Endothelial cell of umbilical vein (primary cell): ENCODE measurements at regions not wholly inside any gene's neighbourhood (a gene's known extent, or its start where the extent isn't known, plus 50 kb on each side); places are given as distances from the start of the nearest gene placed in this dataset.

Experiments used
- BruUV-seq: library from RNA; stranded (reverse); fragments of 400-500 nt; replicated peaks from 2 replicates; lab custom pipeline; 2021; lab: Mats Ljungman, UMichigan
- CTCF ChIA-PET: fragments of 300-600, 350-600 bp; sonication (Branson Sonifier 250); formaldehyde crosslinking; loops from one replicate; lab custom pipeline; 2021; ENCODE audit warnings: antibody characterized with exemption, inconsistent platforms; lab: Charles Lee
- POLR2A ChIA-PET: fragments of 300-600, 350-600 bp; sonication (Branson Sonifier 250); formaldehyde crosslinking; loops from one replicate; lab custom pipeline; 2021; ENCODE audit warnings: antibody characterized with exemption, inconsistent platforms; lab: Charles Lee
- DNase-seq: peaks from one replicate; pipeline ENCODE4 v3.0.0-alpha.2; 2011; ENCODE audit warnings: low read depth, low spot score
- FAIRE-seq: peaks from 2 replicates; lab custom pipeline; 2011; peaks lifted over from hg19 to GRCh38; lab: Jason Lieb, UNC
- H2AFZ ChIP-seq: 2 replicates; pipeline ENCODE4 v1.6.0; 2012; ENCODE audit warnings: low read depth, low read length, control low read depth, inconsistent platforms
- H3K27ac ChIP-seq: 2 replicates; pipeline ENCODE4 v1.5.1; 2011; ENCODE audit warnings: low read depth, mild to moderate bottlenecking, control low read depth, low read length, moderate library complexity; ENCODE audit not compliant: insufficient read depth
- H3K27me3 ChIP-seq, 2 experiments: 2 replicates each; pipeline versions ENCODE4 v1.6.0 to v1.6.1; 2011; ENCODE audit warnings: low read length in 2 of 2, mixed read lengths in 1 of 2; ENCODE audit not compliant: control insufficient read depth in 2 of 2, insufficient read depth in 2 of 2
- H3K36me3 ChIP-seq, 2 experiments: 2 replicates in 1 of 2; 3 replicates in 1 of 2; pipeline ENCODE4 v1.5.1; 2011; ENCODE audit warnings: low read length in 2 of 2, mild to moderate bottlenecking in 1 of 2, moderate library complexity in 1 of 2; ENCODE audit not compliant: control insufficient read depth in 2 of 2, insufficient read depth in 2 of 2; ENCODE audit errors: extremely low read depth in 1 of 2
- H3K4me1 ChIP-seq: 3 replicates; pipeline ENCODE4 v1.5.1; 2011; ENCODE audit warnings: mild to moderate bottlenecking, low read length; ENCODE audit not compliant: control insufficient read depth, insufficient read depth; ENCODE audit errors: extremely low read depth
- H3K4me2 ChIP-seq: 2 replicates; pipeline ENCODE4 v1.6.1; 2011; ENCODE audit warnings: low read length, control low read depth, mixed read lengths; ENCODE audit not compliant: insufficient read depth
- H3K4me3 ChIP-seq, 3 experiments: fragments of 200-600 bp in 1 of 3; sonication (generic), shearing (Covaris generic) in 1 of 3; replicated peaks in 1 of 3; 2 replicates each; pipeline ENCODE4 v1.5.1; 2011 to 2016; ENCODE audit warnings: control low read depth in 3 of 3, low read length in 3 of 3, mild to moderate bottlenecking in 2 of 3, inconsistent platforms in 1 of 3, low read depth in 1 of 3, moderate library complexity in 1 of 3; ENCODE audit not compliant: insufficient read depth in 1 of 3
- H3K79me2 ChIP-seq: 2 replicates; pipeline ENCODE4 v1.6.0; 2012; ENCODE audit warnings: low read length, inconsistent platforms; ENCODE audit not compliant: control insufficient read depth, insufficient read depth
- H3K9ac ChIP-seq: replicated peaks from 2 replicates; pipeline ENCODE3; 2011; ENCODE audit warnings: low read length, control low read depth; ENCODE audit not compliant: insufficient read depth; ENCODE audit errors: extremely low read depth
- H3K9me1 ChIP-seq: replicated peaks from 3 replicates; pipeline ENCODE4 v1.6.0; 2011; ENCODE audit warnings: mild to moderate bottlenecking, low read length; ENCODE audit not compliant: control insufficient read depth, insufficient read depth; ENCODE audit errors: extremely low read depth
- H3K9me3 ChIP-seq: replicated peaks from 2 replicates; pipeline ENCODE4 v1.5.1; 2012; ENCODE audit warnings: low read length, inconsistent platforms; ENCODE audit not compliant: control insufficient read depth, insufficient read depth
- H4K20me1 ChIP-seq: replicated peaks from 2 replicates; pipeline ENCODE3; 2011; ENCODE audit warnings: mild to moderate bottlenecking, low read length; ENCODE audit not compliant: control insufficient read depth, insufficient read depth; ENCODE audit errors: extremely low read depth
- EZH2 ChIP-seq: IDR thresholded peaks from 2 replicates; pipeline ENCODE4 v1.6.1; 2012; ENCODE audit warnings: borderline replicate concordance, low read depth, mild to moderate bottlenecking, moderate library complexity, low read length, inconsistent platforms; ENCODE audit not compliant: severe bottlenecking
- FOS ChIP-seq: IDR thresholded peaks from 2 replicates; pipeline ENCODE4 v1.6.1; 2011; ENCODE audit warnings: mild to moderate bottlenecking, low read length, moderate library complexity, borderline replicate concordance; ENCODE audit not compliant: insufficient read depth
- GATA2 ChIP-seq: IDR thresholded peaks from 2 replicates; pipeline ENCODE4 v1.7.0; 2011; ENCODE audit warnings: low read depth, mild to moderate bottlenecking, moderate library complexity, mixed read lengths, low read length; ENCODE audit not compliant: insufficient read length, insufficient read depth
- JUN ChIP-seq: IDR thresholded peaks from 2 replicates; pipeline ENCODE4 v1.6.1; 2011; ENCODE audit warnings: borderline replicate concordance, low read depth; ENCODE audit not compliant: insufficient read length, insufficient read depth
- MYC ChIP-seq: IDR thresholded peaks from one replicate; pipeline ENCODE4 v1.6.1; 2011; ENCODE audit warnings: mild to moderate bottlenecking, low read depth, low read length
- POLR2A ChIP-seq: IDR thresholded peaks from 2 replicates; pipeline ENCODE4 v1.6.1; 2012; ENCODE audit warnings: low read depth, mild to moderate bottlenecking, control low read depth, low read length
- POLR2AphosphoS5 ChIP-seq: IDR thresholded peaks from 2 replicates; pipeline ENCODE4 v1.6.1; 2012; ENCODE audit warnings: low read depth, mild to moderate bottlenecking, control low read depth, low read length, moderate library complexity; ENCODE audit not compliant: insufficient read depth
- dilution Hi-C: fragments of 300-500 bp; cut with MboI; formaldehyde crosslinking; loops from one replicate; pipeline ENCODE4 v1.15.0; 2019; ENCODE audit warnings: low sequenced_read_pairs; ENCODE audit not compliant: extremely low pct_ligation_motif_present
- intact Hi-C: fragments of 100-400 bp; cut with micrococcal nuclease; formaldehyde crosslinking; loops from one replicate; pipeline ENCODE4 v1.10.0; 2022
- TF ChIP-seq, protein P1 (sequence below), 2 donors: IDR thresholded peaks; 1 replicate in 1 of 2; 2 replicates in 1 of 2; pipeline ENCODE4 v1.5.1; 2011; ENCODE audit warnings: low read length in 2 of 2, mild to moderate bottlenecking in 2 of 2, moderate library complexity in 2 of 2, control low read depth in 1 of 2, inconsistent platforms in 1 of 2, low read depth in 1 of 2; ENCODE audit not compliant: insufficient read depth in 1 of 2; ENCODE audit errors: extremely low read depth in 1 of 2
- TF ChIP-seq, protein P2 (sequence below): IDR thresholded peaks from 2 replicates; pipeline ENCODE4 v1.6.1; 2011; ENCODE audit not compliant: insufficient read depth, insufficient read length

- intact Hi-C loops, result no loop called here
- CTCF ChIA-PET, result no interaction called here
- no TSS peak for BruUV-seq
Measured at GRCh38 chr18:22783245-22783644, 149.9 kb upstream of the RBBP8 start.

More at GRCh38 chr18:22783245-22783644, 149.9 kb upstream of the RBBP8 start:
- DNase-seq (no peak), FAIRE-seq (no peak)
- Histone ChIP-seq H3K9me3 (no peaks in the 10 kb centered on the region), H3K79me2 (no peaks in the 10 kb centered on the region), H3K4me2 (no peak overlapping the region), H4K20me1 (no peaks in the 10 kb centered on the region), H2AFZ (no peak overlapping the region), H3K36me3 (no peaks in the 10 kb centered on the region), H3K4me1 (no peaks in the 10 kb centered on the region), H3K27ac (no peak overlapping the region), H3K9ac (no peak overlapping the region), H3K4me3 (no peak overlapping the region), H3K27me3 (peaks cover 33 to 39% of the 10 kb centered on the region in 2 experiments), H3K9me1 (no peaks in the 10 kb centered on the region)
- TF ChIP-seq, protein P1, sequence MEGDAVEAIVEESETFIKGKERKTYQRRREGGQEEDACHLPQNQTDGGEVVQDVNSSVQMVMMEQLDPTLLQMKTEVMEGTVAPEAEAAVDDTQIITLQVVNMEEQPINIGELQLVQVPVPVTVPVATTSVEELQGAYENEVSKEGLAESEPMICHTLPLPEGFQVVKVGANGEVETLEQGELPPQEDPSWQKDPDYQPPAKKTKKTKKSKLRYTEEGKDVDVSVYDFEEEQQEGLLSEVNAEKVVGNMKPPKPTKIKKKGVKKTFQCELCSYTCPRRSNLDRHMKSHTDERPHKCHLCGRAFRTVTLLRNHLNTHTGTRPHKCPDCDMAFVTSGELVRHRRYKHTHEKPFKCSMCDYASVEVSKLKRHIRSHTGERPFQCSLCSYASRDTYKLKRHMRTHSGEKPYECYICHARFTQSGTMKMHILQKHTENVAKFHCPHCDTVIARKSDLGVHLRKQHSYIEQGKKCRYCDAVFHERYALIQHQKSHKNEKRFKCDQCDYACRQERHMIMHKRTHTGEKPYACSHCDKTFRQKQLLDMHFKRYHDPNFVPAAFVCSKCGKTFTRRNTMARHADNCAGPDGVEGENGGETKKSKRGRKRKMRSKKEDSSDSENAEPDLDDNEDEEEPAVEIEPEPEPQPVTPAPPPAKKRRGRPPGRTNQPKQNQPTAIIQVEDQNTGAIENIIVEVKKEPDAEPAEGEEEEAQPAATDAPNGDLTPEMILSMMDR (IDR thresholded peaks at IDR 0.05; ENCODE audit: extremely low read depth in 1 of 2, insufficient read depth in 1 of 2, low read depth in 1 of 2, low read length in 2 of 2), result no peak
- TF ChIP-seq JUN, result no peak
- TF ChIP-seq, protein P2, sequence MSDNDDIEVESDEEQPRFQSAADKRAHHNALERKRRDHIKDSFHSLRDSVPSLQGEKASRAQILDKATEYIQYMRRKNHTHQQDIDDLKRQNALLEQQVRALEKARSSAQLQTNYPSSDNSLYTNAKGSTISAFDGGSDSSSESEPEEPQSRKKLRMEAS, result no peak
- no peak for TF ChIP-seq FOS
- TF ChIP-seq POLR2A, result no peak
- no peak for TF ChIP-seq GATA2
- no peak for TF ChIP-seq MYC
- no peak for TF ChIP-seq EZH2
- TF ChIP-seq POLR2AphosphoS5, result no peak
- dilution Hi-C loops, result no loop called here
- POLR2A ChIA-PET, result no interaction called here
